DND-41 (cell line): ENCODE measurements at regions not wholly inside any gene's neighbourhood (a gene's known extent, or its start where the extent isn't known, plus 50 kb on each side); places are given as distances from the start of the nearest gene placed in this dataset.

Experiments used
- ATAC-seq: fragments of 200-7000 bp; cut with Tn5 transposase; 3 replicates; pipeline ENCODE4 v1.9.1; 2021; ENCODE audit warnings: low read depth; ENCODE audit not compliant: insufficient read depth
- DNase-seq: peaks from one replicate; pipeline ENCODE4 v3.0.0-alpha.2; 2020
- H2AFZ ChIP-seq: 2 replicates; pipeline ENCODE4 v1.6.0; 2012; ENCODE audit warnings: low read depth, low read length
- H3K27ac ChIP-seq: 2 replicates; pipeline ENCODE4 v1.5.1; 2012; ENCODE audit warnings: low read length, inconsistent platforms
- H3K27me3 ChIP-seq: fragments of 200-600 bp; sonication (generic); 2 replicates; pipeline ENCODE4 v1.6.0; 2012; ENCODE audit warnings: low read length, mild to moderate bottlenecking, inconsistent platforms; ENCODE audit not compliant: insufficient read depth, poor library complexity
- H3K36me3 ChIP-seq: 2 replicates; pipeline ENCODE4 v1.5.1; 2012; ENCODE audit warnings: low read length, inconsistent platforms; ENCODE audit not compliant: insufficient read depth
- H3K4me1 ChIP-seq: 2 replicates; pipeline ENCODE4 v1.5.1; 2012; ENCODE audit warnings: mild to moderate bottlenecking, low read length; ENCODE audit not compliant: insufficient read depth
- H3K4me2 ChIP-seq: 2 replicates; pipeline ENCODE4 v1.6.0; 2012; ENCODE audit warnings: mild to moderate bottlenecking, moderate library complexity, low read length, inconsistent platforms; ENCODE audit not compliant: insufficient read depth
- H3K4me3 ChIP-seq, 2 experiments: fragments of 200-600 bp in 1 of 2; shearing (Covaris generic) in 1 of 2; 2 replicates each; pipeline ENCODE4 v1.5.1; 2012 to 2016; ENCODE audit warnings: inconsistent platforms in 2 of 2, low read length in 2 of 2, mild to moderate bottlenecking in 2 of 2, low read depth in 1 of 2, moderate library complexity in 1 of 2
- H3K79me2 ChIP-seq: 2 replicates; pipeline ENCODE4 v1.6.0; 2012; ENCODE audit warnings: low read length, inconsistent platforms; ENCODE audit not compliant: insufficient read depth
- H3K9ac ChIP-seq: 2 replicates; pipeline ENCODE4 v1.6.0; 2012; ENCODE audit warnings: low read depth, mild to moderate bottlenecking, inconsistent platforms, low read length, moderate library complexity
- H3K9me3 ChIP-seq: 2 replicates; pipeline ENCODE4 v1.5.1; 2012; ENCODE audit warnings: low read length, moderate library complexity, mild to moderate bottlenecking, inconsistent platforms; ENCODE audit not compliant: insufficient read depth, severe bottlenecking
- H4K20me1 ChIP-seq: 2 replicates; pipeline ENCODE4 v1.6.0; 2012; ENCODE audit warnings: low read length; ENCODE audit not compliant: insufficient read depth
- CTCF ChIP-seq: IDR thresholded peaks from 2 replicates; pipeline ENCODE4 v1.5.1; 2012; ENCODE audit warnings: borderline replicate concordance, low read length, moderate library complexity, mild to moderate bottlenecking; ENCODE audit not compliant: poor library complexity, severe bottlenecking; ENCODE audit errors: extremely low read depth
- EZH2 ChIP-seq: IDR thresholded peaks from 3 replicates; pipeline ENCODE4 v1.6.1; 2012; ENCODE audit warnings: borderline replicate concordance, low read depth, mild to moderate bottlenecking, moderate library complexity, low read length, inconsistent platforms; ENCODE audit not compliant: severe bottlenecking

- no peak overlapping the region for H3K4me3 ChIP-seq
- no peaks in the 10 kb centered on the region for H3K36me3 ChIP-seq
- H3K27ac ChIP-seq: no peak overlapping the region
- DNase-seq (no peak), ATAC-seq (no peak)
- H3K9me3 ChIP-seq: no peaks in the 10 kb centered on the region
- no peaks in the 10 kb centered on the region for H3K79me2 ChIP-seq
- no peak overlapping the region for H3K4me2 ChIP-seq
- no peaks in the 10 kb centered on the region for H4K20me1 ChIP-seq
- no peaks in the 10 kb centered on the region for H3K4me1 ChIP-seq
- no peak overlapping the region for H3K9ac ChIP-seq
- no peaks in the 10 kb centered on the region for H3K27me3 ChIP-seq
- no peak for TF ChIP-seq CTCF
- H2AFZ ChIP-seq: no peak overlapping the region
Measured at GRCh38 chr11:115112754-115113153, 391.5 kb downstream of the CADM1 start.

- no peak overlapping the region for H3K4me2 ChIP-seq
- no peak overlapping the region for H3K27ac ChIP-seq
- H4K20me1 ChIP-seq: no peaks in the 10 kb centered on the region
- no peak overlapping the region for H2AFZ ChIP-seq
- no peaks in the 10 kb centered on the region for H3K79me2 ChIP-seq
- TF ChIP-seq CTCF (no peak), EZH2 (no peak)
- no peaks in the 10 kb centered on the region for H3K36me3 ChIP-seq
- H3K27me3 ChIP-seq: no peaks in the 10 kb centered on the region
- no peaks in the 10 kb centered on the region for H3K4me1 ChIP-seq
- no peak overlapping the region for H3K4me3 ChIP-seq
- H3K9me3 ChIP-seq: no peaks in the 10 kb centered on the region
- H3K9ac ChIP-seq: no peak overlapping the region
- DNase-seq (no peak), ATAC-seq (no peak)
Measured at GRCh38 chr11:115117956-115118493, 386.2 kb downstream of the CADM1 start.

- no peak overlapping the region for H3K4me3 ChIP-seq
- no peak overlapping the region for H3K9ac ChIP-seq
- no peak overlapping the region for H3K4me2 ChIP-seq
- H3K27me3 ChIP-seq: no peaks in the 10 kb centered on the region
- no peak for ATAC-seq
- no peaks in the 10 kb centered on the region for H3K36me3 ChIP-seq
- no peaks in the 10 kb centered on the region for H3K9me3 ChIP-seq
- H3K79me2 ChIP-seq: no peaks in the 10 kb centered on the region
- DNase-seq: no peak
- no peaks in the 10 kb centered on the region for H4K20me1 ChIP-seq
- no peaks in the 10 kb centered on the region for H3K4me1 ChIP-seq
- H3K27ac ChIP-seq: no peak overlapping the region
- H2AFZ ChIP-seq: no peak overlapping the region
- no peak for TF ChIP-seq EZH2
- no peak for TF ChIP-seq CTCF
Measured at GRCh38 chr11:115119146-115119545, 385.1 kb downstream of the CADM1 start.
